ENCODE measurements at regions not wholly inside any gene's neighbourhood (a gene's known extent, or its start where the extent isn't known, plus 50 kb on each side); places are given as distances from the start of the nearest gene placed in this dataset.

DNA sequence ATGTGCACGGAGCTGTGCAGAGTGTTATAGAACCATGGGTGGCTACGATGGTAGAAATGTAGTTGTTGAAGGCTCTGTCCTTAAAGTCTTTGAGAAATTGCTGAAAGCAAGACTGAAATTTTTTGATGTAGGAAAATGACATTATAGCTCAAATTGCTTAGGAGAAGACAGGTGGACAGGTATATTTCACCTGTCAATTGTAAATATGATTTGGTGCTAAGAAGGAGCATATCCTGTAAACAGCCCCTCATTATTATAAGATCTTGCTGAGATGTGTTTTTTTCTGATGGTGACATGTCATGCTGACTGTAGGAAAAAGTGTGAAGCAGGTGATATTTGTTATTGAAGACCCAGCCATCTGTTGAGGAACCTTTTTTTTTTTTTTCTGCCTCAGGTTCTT is 377.9 kb downstream of the PSAT1 start:
- H3K27ac ChIP-seq (ENCODE audit: low read depth, low read length), result no peak overlapping the region
- no peak overlapping the region for H3K4me3 ChIP-seq (ENCODE audit: low read length)
- no peaks in the 10 kb centered on the region for H3K4me1 ChIP-seq (ENCODE audit: control insufficient read depth, insufficient read depth, low read length)
- no peaks in the 10 kb centered on the region for H3K27me3 ChIP-seq (ENCODE audit: control insufficient read depth, insufficient read depth, low read length)
- H3K9ac ChIP-seq (ENCODE audit: low read length), result no peak overlapping the region
- no peaks in the 10 kb centered on the region for H3K36me3 ChIP-seq (ENCODE audit: control insufficient read depth, insufficient read depth, low read length)

DNA sequence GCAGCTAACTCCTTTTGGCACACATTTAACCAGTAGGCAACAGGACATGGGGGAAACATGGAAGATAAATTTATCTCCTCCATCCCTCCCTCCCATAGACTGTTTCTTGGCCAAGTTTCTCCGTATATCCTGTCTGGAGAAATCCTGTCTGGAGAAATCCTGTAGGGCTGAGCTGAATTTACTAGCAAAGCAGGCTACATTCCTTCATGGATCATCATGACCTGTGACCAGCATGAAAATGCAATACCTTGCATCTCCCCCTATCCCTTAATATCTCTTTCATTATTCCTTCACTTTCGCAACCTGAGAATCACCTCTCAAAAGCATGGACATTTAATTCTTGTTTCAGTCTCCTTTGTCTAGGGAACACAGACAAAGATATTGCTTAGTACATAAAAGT is 379.1 kb downstream of the PSAT1 start:
- H3K4me1 ChIP-seq (ENCODE audit: control insufficient read depth, insufficient read depth, low read length), result no peaks in the 10 kb centered on the region
- H3K36me3 ChIP-seq (ENCODE audit: control insufficient read depth, insufficient read depth, low read length), result no peaks in the 10 kb centered on the region
- H3K27ac ChIP-seq (ENCODE audit: low read depth, low read length), result no peak overlapping the region
- H3K9ac ChIP-seq (ENCODE audit: low read length), result no peak overlapping the region
- no peaks in the 10 kb centered on the region for H3K27me3 ChIP-seq (ENCODE audit: control insufficient read depth, insufficient read depth, low read length)
- no peak overlapping the region for H3K4me3 ChIP-seq (ENCODE audit: low read length)

- no peaks in the 10 kb centered on the region for H3K27me3 ChIP-seq (ENCODE audit: control insufficient read depth, insufficient read depth, low read length)
- no peak overlapping the region for H3K27ac ChIP-seq (ENCODE audit: low read depth, low read length)
- H3K4me1 ChIP-seq (ENCODE audit: control insufficient read depth, insufficient read depth, low read length), result no peaks in the 10 kb centered on the region
- no peak overlapping the region for H3K4me3 ChIP-seq (ENCODE audit: low read length)
- no peak overlapping the region for H3K9ac ChIP-seq (ENCODE audit: low read length)
- H3K36me3 ChIP-seq (ENCODE audit: control insufficient read depth, insufficient read depth, low read length), result no peaks in the 10 kb centered on the region
These were observed 379.7 kb downstream of the PSAT1 start for GRCh38 chr9:78676623-78677022.

GRCh38 chr9:78677326-78677725 is 380.4 kb downstream of the PSAT1 start:
- H3K4me3 ChIP-seq (ENCODE audit: low read length), result no peak overlapping the region
- H3K27ac ChIP-seq (ENCODE audit: low read depth, low read length), result no peak overlapping the region
- no peaks in the 10 kb centered on the region for H3K36me3 ChIP-seq (ENCODE audit: control insufficient read depth, insufficient read depth, low read length)
- no peaks in the 10 kb centered on the region for H3K27me3 ChIP-seq (ENCODE audit: control insufficient read depth, insufficient read depth, low read length)
- H3K4me1 ChIP-seq (ENCODE audit: control insufficient read depth, insufficient read depth, low read length), result no peaks in the 10 kb centered on the region
- H3K9ac ChIP-seq (ENCODE audit: low read length), result no peak overlapping the region

DNA sequence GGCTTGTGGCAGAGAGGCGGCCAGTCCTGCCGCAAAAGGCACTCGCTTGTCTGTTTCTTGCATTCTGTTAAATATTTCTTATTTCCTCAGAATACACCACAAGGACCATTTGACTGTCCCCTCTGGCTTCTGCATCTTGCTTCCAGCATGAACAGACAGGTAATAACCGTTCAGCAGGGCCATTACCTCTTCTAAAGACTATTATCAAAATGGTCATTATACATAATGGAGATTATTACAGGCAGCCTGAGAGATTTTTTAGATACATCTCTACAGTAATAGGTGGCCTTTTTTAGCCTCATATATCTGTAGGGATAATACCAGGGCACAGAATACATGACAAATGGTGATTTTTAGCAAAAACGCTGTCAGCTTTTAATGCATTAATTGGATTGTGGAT is 382.0 kb downstream of the PSAT1 start:
- Histone ChIP-seq H3K27me3 (ENCODE audit: control insufficient read depth, insufficient read depth, low read length) (no peaks in the 10 kb centered on the region), H3K4me3 (ENCODE audit: low read length) (no peak overlapping the region), H3K36me3 (ENCODE audit: control insufficient read depth, insufficient read depth, low read length) (no peaks in the 10 kb centered on the region), H3K9ac (ENCODE audit: low read length) (no peak overlapping the region), H3K27ac (ENCODE audit: low read depth, low read length) (no peak overlapping the region), H3K4me1 (ENCODE audit: control insufficient read depth, insufficient read depth, low read length) (no peaks in the 10 kb centered on the region)

- Histone ChIP-seq H3K27me3 (ENCODE audit: control insufficient read depth, insufficient read depth, low read length) (no peaks in the 10 kb centered on the region), H3K9ac (ENCODE audit: low read length) (no peak overlapping the region), H3K36me3 (ENCODE audit: control insufficient read depth, insufficient read depth, low read length) (no peaks in the 10 kb centered on the region), H3K27ac (ENCODE audit: low read depth, low read length) (no peak overlapping the region), H3K4me3 (ENCODE audit: low read length) (no peak overlapping the region), H3K4me1 (ENCODE audit: control insufficient read depth, insufficient read depth, low read length) (no peaks in the 10 kb centered on the region)
These were observed 383.3 kb downstream of the PSAT1 start for GRCh38 chr9:78680196-78680595.

DNA sequence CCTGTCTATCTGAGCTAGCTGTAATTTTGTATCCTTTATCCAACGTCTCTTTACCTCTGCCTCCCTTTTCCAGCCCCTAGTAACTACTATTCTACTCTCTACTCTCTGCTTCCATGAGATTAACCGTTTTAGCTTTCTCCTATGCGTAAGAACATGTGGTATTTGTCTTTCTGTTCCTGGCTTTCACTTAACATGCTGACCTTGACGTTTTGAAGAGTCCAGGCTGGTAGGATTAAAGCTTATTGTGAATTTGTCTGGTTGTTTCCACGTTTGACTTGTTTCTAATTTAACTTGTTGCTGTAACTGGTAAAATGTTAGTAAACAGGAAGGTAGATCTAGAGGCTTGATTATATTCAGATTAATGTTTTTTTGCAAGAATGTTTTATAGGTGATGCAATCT is 385.3 kb downstream of the PSAT1 start:
- H3K27ac ChIP-seq (ENCODE audit: low read depth, low read length), result no peak overlapping the region
- no peaks in the 10 kb centered on the region for H3K36me3 ChIP-seq (ENCODE audit: control insufficient read depth, insufficient read depth, low read length)
- H3K27me3 ChIP-seq (ENCODE audit: control insufficient read depth, insufficient read depth, low read length), result no peaks in the 10 kb centered on the region
- no peaks in the 10 kb centered on the region for H3K4me1 ChIP-seq (ENCODE audit: control insufficient read depth, insufficient read depth, low read length)
- H3K4me3 ChIP-seq (ENCODE audit: low read length), result no peak overlapping the region
- H3K9ac ChIP-seq (ENCODE audit: low read length), result no peak overlapping the region

- Histone ChIP-seq H3K4me3 (ENCODE audit: low read length) (no peak overlapping the region), H3K27me3 (ENCODE audit: control insufficient read depth, insufficient read depth, low read length) (no peaks in the 10 kb centered on the region), H3K9ac (ENCODE audit: low read length) (no peak overlapping the region), H3K27ac (ENCODE audit: low read depth, low read length) (no peak overlapping the region), H3K4me1 (ENCODE audit: control insufficient read depth, insufficient read depth, low read length) (no peaks in the 10 kb centered on the region), H3K36me3 (ENCODE audit: control insufficient read depth, insufficient read depth, low read length) (no peaks in the 10 kb centered on the region)
These were observed 388.5 kb downstream of the PSAT1 start for GRCh38 chr9:78685471-78685870.

DNA sequence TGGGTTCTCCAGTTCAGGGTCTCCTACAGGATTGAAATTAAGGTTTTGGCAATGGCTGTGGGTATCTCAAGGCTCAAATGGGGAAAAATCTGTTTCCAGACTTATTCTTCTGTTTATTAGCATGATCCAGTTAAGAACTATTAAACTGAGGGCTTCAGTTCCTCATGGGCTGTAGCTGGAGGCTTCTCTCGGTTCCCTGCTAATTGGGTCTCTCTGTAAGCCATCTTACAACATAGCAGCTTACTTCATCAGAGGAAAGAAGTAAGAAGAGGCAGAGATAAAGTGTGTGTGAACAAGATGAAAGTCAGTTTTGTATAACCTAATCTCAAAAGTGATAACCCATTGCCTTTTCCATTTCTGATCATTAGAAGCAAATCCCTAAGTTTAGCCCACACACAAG is 391.9 kb downstream of the PSAT1 start:
- H3K36me3 ChIP-seq (ENCODE audit: control insufficient read depth, insufficient read depth, low read length), result no peaks in the 10 kb centered on the region
- H3K4me1 ChIP-seq (ENCODE audit: control insufficient read depth, insufficient read depth, low read length), result no peaks in the 10 kb centered on the region
- no peak overlapping the region for H3K4me3 ChIP-seq (ENCODE audit: low read length)
- no peaks in the 10 kb centered on the region for H3K27me3 ChIP-seq (ENCODE audit: control insufficient read depth, insufficient read depth, low read length)
- no peak overlapping the region for H3K9ac ChIP-seq (ENCODE audit: low read length)
- no peak overlapping the region for H3K27ac ChIP-seq (ENCODE audit: low read depth, low read length)

DNA sequence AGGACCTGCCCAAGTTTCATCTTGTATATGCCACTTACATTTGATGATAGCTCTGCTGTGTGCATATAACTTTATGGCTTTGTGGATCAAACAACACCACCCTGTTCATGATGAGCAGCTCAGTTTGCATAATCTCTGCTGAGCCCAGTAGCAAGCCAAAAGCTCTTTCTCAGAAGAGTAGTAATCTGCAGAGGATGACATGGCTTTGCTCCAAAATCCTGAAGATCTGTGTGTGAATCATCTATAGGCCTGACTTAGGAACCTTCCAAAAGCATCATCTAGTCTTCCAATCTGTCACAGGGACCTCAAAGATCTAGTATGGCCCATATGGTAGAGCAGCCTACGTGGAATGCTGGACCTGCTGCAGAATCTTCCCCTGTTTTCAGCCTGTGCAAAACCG is 394.6 kb downstream of the PSAT1 start:
- no peak overlapping the region for H3K4me3 ChIP-seq (ENCODE audit: low read length)
- no peaks in the 10 kb centered on the region for H3K27me3 ChIP-seq (ENCODE audit: control insufficient read depth, insufficient read depth, low read length)
- no peaks in the 10 kb centered on the region for H3K36me3 ChIP-seq (ENCODE audit: control insufficient read depth, insufficient read depth, low read length)
- H3K9ac ChIP-seq (ENCODE audit: low read length), result no peak overlapping the region
- no peak overlapping the region for H3K27ac ChIP-seq (ENCODE audit: low read depth, low read length)
- no peaks in the 10 kb centered on the region for H3K4me1 ChIP-seq (ENCODE audit: control insufficient read depth, insufficient read depth, low read length)

- Histone ChIP-seq H3K4me3 (ENCODE audit: low read length) (no peak overlapping the region), H3K4me1 (ENCODE audit: control insufficient read depth, insufficient read depth, low read length) (no peaks in the 10 kb centered on the region), H3K9ac (ENCODE audit: low read length) (no peak overlapping the region), H3K36me3 (ENCODE audit: control insufficient read depth, insufficient read depth, low read length) (no peaks in the 10 kb centered on the region), H3K27ac (ENCODE audit: low read depth, low read length) (no peak overlapping the region), H3K27me3 (ENCODE audit: control insufficient read depth, insufficient read depth, low read length) (no peaks in the 10 kb centered on the region)
These were observed 395.9 kb downstream of the PSAT1 start for GRCh38 chr9:78692871-78693270.

- H3K4me3 ChIP-seq (ENCODE audit: low read length), result no peak overlapping the region
- H3K36me3 ChIP-seq (ENCODE audit: control insufficient read depth, insufficient read depth, low read length), result no peaks in the 10 kb centered on the region
- no peaks in the 10 kb centered on the region for H3K27me3 ChIP-seq (ENCODE audit: control insufficient read depth, insufficient read depth, low read length)
- no peak overlapping the region for H3K9ac ChIP-seq (ENCODE audit: low read length)
- H3K27ac ChIP-seq (ENCODE audit: low read depth, low read length), result no peak overlapping the region
- no peaks in the 10 kb centered on the region for H3K4me1 ChIP-seq (ENCODE audit: control insufficient read depth, insufficient read depth, low read length)
These were observed 398.0 kb downstream of the PSAT1 start for GRCh38 chr9:78694974-78695373.

DNA sequence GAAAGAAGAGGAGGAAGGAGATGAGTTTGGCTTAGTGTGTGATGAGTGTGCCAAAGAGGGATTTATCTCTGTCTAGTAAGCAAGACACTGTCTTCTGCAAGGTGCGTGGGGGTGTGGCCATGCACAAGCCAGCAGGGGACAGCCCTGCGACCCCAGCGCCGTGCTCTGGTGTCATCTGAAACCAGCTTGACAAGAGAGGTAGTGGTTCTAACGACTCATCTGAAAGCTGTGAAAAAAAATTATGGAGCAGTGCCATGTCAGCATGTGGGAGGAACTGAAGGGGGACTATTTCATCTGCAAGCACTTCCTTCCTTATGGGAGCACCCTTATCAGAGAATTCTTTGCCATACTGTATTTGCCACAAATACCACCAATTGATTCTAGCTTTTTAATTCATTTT is 398.6 kb downstream of the PSAT1 start:
- no peak overlapping the region for H3K27ac ChIP-seq (ENCODE audit: low read depth, low read length)
- no peaks in the 10 kb centered on the region for H3K36me3 ChIP-seq (ENCODE audit: control insufficient read depth, insufficient read depth, low read length)
- no peak overlapping the region for H3K9ac ChIP-seq (ENCODE audit: low read length)
- no peak overlapping the region for H3K4me3 ChIP-seq (ENCODE audit: low read length)
- H3K4me1 ChIP-seq (ENCODE audit: control insufficient read depth, insufficient read depth, low read length), result no peaks in the 10 kb centered on the region
- no peaks in the 10 kb centered on the region for H3K27me3 ChIP-seq (ENCODE audit: control insufficient read depth, insufficient read depth, low read length)

GRCh38 chr9:78697618-78698017 is 400.7 kb downstream of the PSAT1 start:
- Histone ChIP-seq H3K27me3 (ENCODE audit: control insufficient read depth, insufficient read depth, low read length) (no peaks in the 10 kb centered on the region), H3K27ac (ENCODE audit: low read depth, low read length) (no peak overlapping the region), H3K36me3 (ENCODE audit: control insufficient read depth, insufficient read depth, low read length) (no peaks in the 10 kb centered on the region), H3K4me3 (ENCODE audit: low read length) (no peak overlapping the region), H3K4me1 (ENCODE audit: control insufficient read depth, insufficient read depth, low read length) (no peaks in the 10 kb centered on the region), H3K9ac (ENCODE audit: low read length) (no peak overlapping the region)

Measured in rectal smooth muscle tissue (tissue), 1 donor.